ENCODE measurements at regions not wholly inside any gene's neighbourhood (a gene's known extent, or its start where the extent isn't known, plus 50 kb on each side); places are given as distances from the start of the nearest gene placed in this dataset.

GRCh38 chr15:29183071-29183831 is 86.4 kb downstream of the NSMCE3 start:
- no peak for DNase-seq
- H3K27me3 ChIP-seq (ENCODE audit: control insufficient read depth in 3 of 3, insufficient read depth in 3 of 3, low read length in 2 of 3): no peaks in the 10 kb centered on the region
- H3K9ac ChIP-seq (ENCODE audit: insufficient read depth in 1 of 2, low read length in 2 of 2): no peak overlapping the region
- no peaks in the 10 kb centered on the region for H3K36me3 ChIP-seq (ENCODE audit: control insufficient read depth in 4 of 4, insufficient read depth in 4 of 4, low read length in 4 of 4)
- no peak overlapping the region for H3K27ac ChIP-seq (ENCODE audit: low read depth in 1 of 2, low read length in 1 of 2)
- peaks cover 0 to 4% (median 0%) of the 10 kb centered on the region in 4 donors for H3K9me3 ChIP-seq (ENCODE audit: control insufficient read depth in 4 of 4, insufficient read depth in 3 of 4, low read length in 3 of 4)
- ATAC-seq (ENCODE audit: insufficient read depth, low FRiP score): no peak
- no peak for TF ChIP-seq CTCF (IDR thresholded peaks at IDR 0.05; ENCODE audit: control extremely low read depth, extremely low read depth)
- H3K4me1 ChIP-seq (ENCODE audit: control insufficient read depth in 5 of 5, insufficient read depth in 5 of 5, low read length in 5 of 5): no peaks in the 10 kb centered on the region
- 64 to 72% methylated on average over 14 of the region's 14 CpGs for WGBS, 2 donors
- H3K4me3 ChIP-seq: no peak overlapping the region

- WGBS, 2 donors: 84 to 91% methylated on average over 2 of the region's 2 CpGs
- Histone ChIP-seq H3K27ac (ENCODE audit: low read depth in 1 of 2, low read length in 1 of 2) (no peak overlapping the region), H3K4me3 (no peak overlapping the region), H3K4me1 (ENCODE audit: control insufficient read depth in 5 of 5, insufficient read depth in 5 of 5, low read length in 5 of 5) (no peaks in the 10 kb centered on the region), H3K27me3 (ENCODE audit: control insufficient read depth in 3 of 3, insufficient read depth in 3 of 3, low read length in 2 of 3) (no peaks in the 10 kb centered on the region), H3K36me3 (ENCODE audit: control insufficient read depth in 4 of 4, insufficient read depth in 4 of 4, low read length in 4 of 4) (no peaks in the 10 kb centered on the region), H3K9ac (ENCODE audit: insufficient read depth in 1 of 2, low read length in 2 of 2) (no peak overlapping the region), H3K9me3 (ENCODE audit: control insufficient read depth in 4 of 4, insufficient read depth in 3 of 4, low read length in 3 of 4) (peaks cover 0 to 4% (median 0%) of the 10 kb centered on the region in 4 donors)
- ATAC-seq (ENCODE audit: insufficient read depth, low FRiP score) (no peak), DNase-seq (no peak)
- TF ChIP-seq CTCF (IDR thresholded peaks at IDR 0.05; ENCODE audit: control extremely low read depth, extremely low read depth): no peak
Observed at GRCh38 chr15:29182590-29182989, 87.0 kb downstream of the NSMCE3 start.

GRCh38 chr15:29172742-29173725 is 96.6 kb downstream of the NSMCE3 start:
- no peak for TF ChIP-seq CTCF (IDR thresholded peaks at IDR 0.05; ENCODE audit: control extremely low read depth, extremely low read depth)
- ATAC-seq (ENCODE audit: insufficient read depth, low FRiP score): no peak

More at GRCh38 chr15:29172742-29173725, 96.6 kb downstream of the NSMCE3 start:
- DNase-seq: no peak
- Histone ChIP-seq H3K27ac (ENCODE audit: low read depth in 1 of 2, low read length in 1 of 2) (no peak overlapping the region), H3K9me3 (ENCODE audit: control insufficient read depth in 4 of 4, insufficient read depth in 3 of 4, low read length in 3 of 4) (no peaks in the 10 kb centered on the region), H3K36me3 (ENCODE audit: control insufficient read depth in 4 of 4, insufficient read depth in 4 of 4, low read length in 4 of 4) (no peaks in the 10 kb centered on the region), H3K4me3 (no peak overlapping the region), H3K4me1 (ENCODE audit: control insufficient read depth in 5 of 5, insufficient read depth in 5 of 5, low read length in 5 of 5) (no peaks in the 10 kb centered on the region), H3K27me3 (ENCODE audit: control insufficient read depth in 3 of 3, insufficient read depth in 3 of 3, low read length in 2 of 3) (no peaks in the 10 kb centered on the region), H3K9ac (ENCODE audit: insufficient read depth in 1 of 2, low read length in 2 of 2) (no peak overlapping the region)
- WGBS, 2 donors: 91 to 95% methylated on average over 23 of the region's 23 CpGs

Measured in lung (tissue), 11 donors.